SK-N-SH (cell line): ENCODE measurements at regions not wholly inside any gene's neighbourhood (a gene's known extent, or its start where the extent isn't known, plus 50 kb on each side); places are given as distances from the start of the nearest gene placed in this dataset.

Experiments used
- CTCF ChIA-PET: fragments of 300-600, 350-600 bp; formaldehyde crosslinking; extraction: SDS; loops from one replicate; lab custom pipeline; 2021; lab: Yijun Ruan, JAX
- POLR2A ChIA-PET: fragments of 350-600 bp; sonication (Branson Sonifier 250); formaldehyde crosslinking; extraction: SDS; loops from one replicate; lab custom pipeline; 2020; ENCODE audit warnings: antibody characterized with exemption, inconsistent platforms; lab: Yijun Ruan, JAX
- DNase-seq: peaks from one replicate; pipeline ENCODE4 v3.0.0; 2012
- H2AFZ ChIP-seq: fragments of 200-600 bp; sonication (generic); 2 replicates; pipeline ENCODE4 v1.8.1; 2016; ENCODE audit warnings: antibody characterized with exemption, mild to moderate bottlenecking, low read depth
- H3F3A ChIP-seq: fragments of 200-600 bp; sonication (generic); replicated peaks from 2 replicates; pipeline ENCODE3; 2016; ENCODE audit warnings: antibody characterized with exemption, mild to moderate bottlenecking; ENCODE audit not compliant: insufficient read depth
- H3K27ac ChIP-seq, 2 experiments: fragments of 200-500 bp in 1 of 2; fragments of 200-600 bp in 1 of 2; sonication (Bioruptor generic) in 1 of 2; sonication (generic), shearing (Covaris generic) in 1 of 2; 2 replicates each; pipeline versions ENCODE4 v1.5.1 to v1.6.1; 2014 to 2016; ENCODE audit warnings: low read depth in 2 of 2, inconsistent platforms in 1 of 2, low read length in 1 of 2, mild to moderate bottlenecking in 1 of 2, mixed read lengths in 1 of 2
- H3K27me3 ChIP-seq: fragments of 200-600 bp; sonication (generic), shearing (Covaris generic); 2 replicates; pipeline ENCODE4 v1.6.1; 2016; ENCODE audit warnings: mixed run types; ENCODE audit not compliant: insufficient read depth
- H3K36me3 ChIP-seq, 2 experiments: fragments of 200-500 bp in 1 of 2; fragments of 200-600 bp in 1 of 2; sonication (Bioruptor generic) in 1 of 2; sonication (generic) in 1 of 2; replicated peaks in 1 of 2; 2 replicates each; pipeline versions ENCODE3 to v1.5.1; 2014 to 2016; ENCODE audit warnings: low read length in 1 of 2, mild to moderate bottlenecking in 1 of 2; ENCODE audit not compliant: insufficient read depth in 2 of 2, control insufficient read depth in 1 of 2
- H3K4me1 ChIP-seq, 2 experiments: fragments of 200-500 bp in 1 of 2; fragments of 200-600 bp in 1 of 2; sonication (Bioruptor generic) in 1 of 2; sonication (generic), shearing (Covaris generic) in 1 of 2; 2 replicates each; pipeline versions ENCODE4 v1.5.1 to v1.6.1; 2014 to 2016; ENCODE audit warnings: low read depth in 1 of 2, low read length in 1 of 2, mixed run types in 1 of 2; ENCODE audit not compliant: insufficient read depth in 2 of 2, control insufficient read depth in 1 of 2
- H3K4me2 ChIP-seq: fragments of 200-600 bp; sonication (generic), shearing (Covaris generic); 2 replicates; pipeline ENCODE4 v1.6.1; 2017; ENCODE audit warnings: mixed run types
- H3K4me3 ChIP-seq, 2 experiments: fragments of 200-500 bp in 1 of 2; fragments of 200-600 bp in 1 of 2; sonication (Bioruptor generic) in 1 of 2; sonication (generic), shearing (Covaris generic) in 1 of 2; 2 replicates each; pipeline versions ENCODE4 v1.5.1 to v1.8.1; 2014 to 2016; ENCODE audit warnings: low read depth in 2 of 2, inconsistent platforms in 1 of 2, low read length in 1 of 2, mild to moderate bottlenecking in 1 of 2, mixed read lengths in 1 of 2, moderate library complexity in 1 of 2
- H3K79me2 ChIP-seq: fragments of 200-600 bp; sonication (generic); 2 replicates; pipeline ENCODE4 v1.8.1; 2017; ENCODE audit warnings: mild to moderate bottlenecking; ENCODE audit not compliant: insufficient read depth
- H3K9ac ChIP-seq: fragments of 200-600 bp; sonication (generic); 2 replicates; pipeline ENCODE4 v1.6.1; 2017; ENCODE audit warnings: mixed run types
- H3K9me2 ChIP-seq: fragments of 200-600 bp; sonication (generic); 2 replicates; pipeline ENCODE4 v1.6.1; 2017; ENCODE audit warnings: mixed run types
- H3K9me3 ChIP-seq: fragments of 200-600 bp; sonication (generic); 2 replicates; pipeline ENCODE4 v1.6.1; 2017; ENCODE audit warnings: mixed run types, mild to moderate bottlenecking, moderate library complexity
- H4K20me1 ChIP-seq: fragments of 200-600 bp; sonication (generic); 2 replicates; pipeline ENCODE4 v1.6.1; 2017; ENCODE audit warnings: mild to moderate bottlenecking, mixed run types; ENCODE audit not compliant: insufficient read depth
- CHD2 ChIP-seq: fragments of 150-350 bp; IDR thresholded peaks from 2 replicates; pipeline ENCODE4 v1.6.1; 2018; ENCODE audit warnings: low read length; ENCODE audit not compliant: partially characterized antibody
- CTCF ChIP-seq: fragments of 200-600 bp; sonication (generic); IDR thresholded peaks from 2 replicates; pipeline ENCODE4 v1.6.1; 2017; ENCODE audit warnings: antibody characterized with exemption, mild to moderate bottlenecking, moderate library complexity
- ELF1 ChIP-seq: IDR thresholded peaks from 2 replicates; pipeline ENCODE4 v1.4.0; 2012
- GATA2 ChIP-seq: sonication (generic); formaldehyde crosslinking; IDR thresholded peaks from 2 replicates; pipeline ENCODE4 v1.5.0; 2020; ENCODE audit warnings: mild to moderate bottlenecking, missing genetic modification reagents
- JUND ChIP-seq: IDR thresholded peaks from 2 replicates; pipeline ENCODE4 v1.4.0; 2012
- MAX ChIP-seq: IDR thresholded peaks from 2 replicates; pipeline ENCODE4 v1.4.0; 2012; ENCODE audit warnings: low read depth
- MEF2A ChIP-seq: IDR thresholded peaks from 2 replicates; pipeline ENCODE4 v1.4.0; 2012; ENCODE audit warnings: low read depth, borderline replicate concordance
- MXI1 ChIP-seq: IDR thresholded peaks from 2 replicates; pipeline ENCODE4 v1.6.1; 2012; ENCODE audit warnings: mild to moderate bottlenecking, low read depth, low read length, improper control_type of control experiment
- NRF1 ChIP-seq: IDR thresholded peaks from 2 replicates; pipeline ENCODE4 v1.6.1; 2012; ENCODE audit warnings: low read depth, mild to moderate bottlenecking, low read length
- PBX3 ChIP-seq: IDR thresholded peaks from 2 replicates; pipeline ENCODE4; 2012
- RCOR1 ChIP-seq: fragments of 150-350 bp; IDR thresholded peaks from 2 replicates; pipeline ENCODE4 v1.6.1; 2017; ENCODE audit warnings: antibody characterized with exemption, low read length
- REST ChIP-seq: IDR thresholded peaks from 2 replicates; pipeline ENCODE4 v1.6.1; 2012; ENCODE audit warnings: mild to moderate bottlenecking, low read depth, low read length, moderate library complexity
- RXRA ChIP-seq: IDR thresholded peaks from 2 replicates; pipeline ENCODE4 v1.4.0; 2012; ENCODE audit warnings: low read depth, mild to moderate bottlenecking, borderline replicate concordance
- TEAD4 ChIP-seq: IDR thresholded peaks from 2 replicates; pipeline ENCODE4 v1.4.0; 2012; ENCODE audit warnings: mild to moderate bottlenecking, borderline replicate concordance; ENCODE audit not compliant: insufficient read depth
- USF1 ChIP-seq: IDR thresholded peaks from 2 replicates; pipeline ENCODE4 v1.4.0; 2012; ENCODE audit warnings: low read depth, borderline replicate concordance
- USF2 ChIP-seq: fragments of 150-350 bp; IDR thresholded peaks from 2 replicates; pipeline ENCODE4 v1.6.1; 2017; ENCODE audit warnings: antibody characterized with exemption, low read length, low read depth, borderline replicate concordance
- WGBS: methylation state at CpG from one replicate; pipeline ENCODE4 v1.1.6; 2017; ENCODE audit warnings: low lambda C conversion rate; 5-methylcytosine and 5-hydroxymethylcytosine counted together

GRCh38 chr6:28742668-28743270 is 181.0 kb downstream of the TRIM27 start (continued):
- TF ChIP-seq CTCF (no peak), MEF2A (no peak), RXRA (peak; percentile 18; the same call in 1 of the 2 replicates)

GRCh38 chr6:28743271-28743789 is 180.5 kb downstream of the TRIM27 start:
- 6% methylated on average over 10 of the region's 10 CpGs for WGBS
- Histone ChIP-seq H3K9me3 (no peaks in the 10 kb centered on the region), H3K9ac (no peak overlapping the region), H3K27me3 (peaks cover 43% of the 10 kb centered on the region; the same call in 1 of the 2 replicates), H4K20me1 (no peaks in the 10 kb centered on the region), H3F3A (peaks cover 7% of the 10 kb centered on the region), H3K79me2 (no peaks in the 10 kb centered on the region), H3K4me3 (no peak overlapping the region), H3K4me2 (no peak overlapping the region), H3K27ac (no peak overlapping the region), H3K36me3 (no peaks in the 10 kb centered on the region), H3K9me2 (no peaks in the 10 kb centered on the region), H2AFZ (no peak overlapping the region), H3K4me1 (no peaks in the 10 kb centered on the region)
- ChIA-PET POLR2A (no interaction called here), CTCF (no interaction called here)
- TF ChIP-seq RCOR1 (no peak), USF1 (no peak), ELF1 (no peak), USF2 (no peak)
- DNase-seq: no peak

GRCh38 chr6:28747083-28747630 is 176.6 kb downstream of the TRIM27 start:
- 5% methylated on average over 13 of the region's 13 CpGs for WGBS
- no peak for TF ChIP-seq REST
- no peak for TF ChIP-seq GATA2 (CRISPR knock-in tag)
- no peak for TF ChIP-seq RCOR1
- TF ChIP-seq MXI1: no peak
- no peak for TF ChIP-seq PBX3
- no peak for TF ChIP-seq JUND
- no peak for TF ChIP-seq CHD2
- no peak for TF ChIP-seq MAX
- no peak for TF ChIP-seq TEAD4
- no peak for TF ChIP-seq NRF1
- TF ChIP-seq ELF1: no peak

More at GRCh38 chr6:28747083-28747630, 176.6 kb downstream of the TRIM27 start:
- H2AFZ ChIP-seq: peak overlapping the region; percentile 17; the same call in 1 of the 2 replicates
- peaks cover 12% of the 10 kb centered on the region for H3F3A ChIP-seq
- H4K20me1 ChIP-seq: no peaks in the 10 kb centered on the region
- peaks cover 26% of the 10 kb centered on the region; the same call in 1 of the 2 replicates for H3K27me3 ChIP-seq
- no peak for DNase-seq
- ChIA-PET CTCF (no interaction called here), POLR2A (no interaction called here)
- H3K4me2 ChIP-seq: peak overlapping the region; percentile 81
- no peaks in the 10 kb centered on the region for H3K79me2 ChIP-seq
- no peak overlapping the region for H3K27ac ChIP-seq
- peak overlapping the region; percentile 22 to 41; a peak in 3 of 4 replicates for H3K4me3 ChIP-seq
- H3K4me1 ChIP-seq: no peaks in the 10 kb centered on the region
- no peaks in the 10 kb centered on the region for H3K9me2 ChIP-seq
- H3K9me3 ChIP-seq: no peaks in the 10 kb centered on the region
- no peak overlapping the region for H3K9ac ChIP-seq
- no peaks in the 10 kb centered on the region for H3K36me3 ChIP-seq
